ENCODE measurements at regions not wholly inside any gene's neighbourhood (a gene's known extent, or its start where the extent isn't known, plus 50 kb on each side); places are given as distances from the start of the nearest gene placed in this dataset.

DNA sequence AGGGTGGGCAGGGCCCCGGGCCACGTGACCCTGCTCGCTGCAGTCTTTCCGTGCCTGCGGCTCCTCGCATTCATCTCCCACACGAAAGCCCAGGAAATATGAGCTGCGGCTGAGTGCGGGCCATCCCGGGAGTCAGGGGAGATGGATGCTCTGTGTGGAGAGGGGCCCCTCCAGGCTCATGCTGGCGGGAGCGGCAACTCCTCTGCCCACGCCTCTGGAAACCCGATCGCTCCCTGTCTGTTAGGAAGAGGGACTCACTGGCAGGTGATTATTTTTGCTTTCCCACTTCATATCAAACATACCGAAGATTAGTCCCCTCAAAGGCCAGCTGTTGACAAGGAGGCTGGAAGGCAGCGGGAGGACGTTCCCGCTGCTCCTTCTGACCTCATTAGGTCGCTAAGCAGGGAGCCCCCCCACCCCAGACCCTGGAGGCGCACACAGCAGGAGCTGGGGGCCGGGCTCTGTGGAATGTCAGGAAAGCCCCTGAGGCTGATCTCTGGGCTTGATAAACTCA, 228.5 kb downstream of the FOXL1 start:
- Histone ChIP-seq H3K9ac (ENCODE audit: low read depth in 1 of 2, low read length in 2 of 2) (no peak overlapping the region), H3K9me3 (ENCODE audit: control insufficient read depth in 4 of 4, low read length in 3 of 4) (no peaks in the 10 kb centered on the region), H3K27ac (ENCODE audit: low read depth in 1 of 2, low read length in 2 of 2) (no peak overlapping the region), H3K4me3 (ENCODE audit: low read depth in 1 of 3, low read length in 3 of 3) (no peak overlapping the region), H3K36me3 (ENCODE audit: control insufficient read depth in 4 of 4, insufficient read depth in 3 of 4, low read depth in 1 of 4, low read length in 3 of 4) (no peaks in the 10 kb centered on the region), H3K27me3 (ENCODE audit: control insufficient read depth in 4 of 4, insufficient read depth in 4 of 4, low read length in 3 of 4) (peaks cover 0 to 5% (median 2%) of the 10 kb centered on the region in 4 donors), H3K4me1 (ENCODE audit: control insufficient read depth in 4 of 4, insufficient read depth in 4 of 4, low read length in 3 of 4) (no peaks in the 10 kb centered on the region)
- no peak for TF ChIP-seq EGR1 (IDR thresholded peaks at IDR 0.05; ENCODE audit: low read depth in 2 of 2)
- DNase-seq (ENCODE audit: low spot score) = no peak
- 49% methylated on average over 22 of the region's 22 CpGs for WGBS

DNA sequence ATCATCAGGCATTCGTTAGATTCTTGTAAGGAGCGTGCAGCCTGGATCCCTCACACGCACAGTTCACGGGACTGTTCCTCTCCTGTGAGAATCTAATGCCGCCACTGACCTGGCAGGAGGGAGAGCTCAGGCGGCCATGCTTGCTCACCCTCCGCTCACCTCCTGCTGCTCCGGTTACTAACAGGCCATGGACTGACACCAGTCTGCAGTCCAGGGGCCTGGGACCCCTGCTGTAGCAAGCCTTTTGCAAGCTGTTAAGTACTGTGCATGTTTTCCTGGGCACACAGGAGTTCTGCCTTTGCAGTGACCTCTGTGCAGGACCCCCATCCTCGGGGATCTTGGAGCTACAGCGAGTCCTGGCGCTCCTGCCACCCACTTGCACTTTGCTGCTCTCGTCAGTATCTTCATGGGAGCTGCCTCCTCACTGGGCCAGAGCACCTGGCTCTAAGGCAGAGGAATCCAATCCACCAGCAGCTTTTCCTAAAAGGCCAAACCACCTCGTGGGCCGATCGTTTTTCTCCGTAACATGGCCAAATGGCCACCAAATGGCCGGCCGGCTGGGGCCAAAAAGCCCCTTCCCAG, 230.6 kb downstream of the FOXL1 start:
- WGBS = 78% methylated on average over 18 of the region's 18 CpGs
- TF ChIP-seq, protein P1, sequence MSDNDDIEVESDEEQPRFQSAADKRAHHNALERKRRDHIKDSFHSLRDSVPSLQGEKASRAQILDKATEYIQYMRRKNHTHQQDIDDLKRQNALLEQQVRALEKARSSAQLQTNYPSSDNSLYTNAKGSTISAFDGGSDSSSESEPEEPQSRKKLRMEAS (IDR thresholded peaks at IDR 0.05) = no peak
- no peak for TF ChIP-seq JUND (IDR thresholded peaks at IDR 0.05)
- TF ChIP-seq FOXA2 (IDR thresholded peaks at IDR 0.05) = no peak
- TF ChIP-seq RAD21 (IDR thresholded peaks at IDR 0.05) = no peak
- no peak for TF ChIP-seq NR2F2 (IDR thresholded peaks at IDR 0.05)
- TF ChIP-seq, protein P2, sequence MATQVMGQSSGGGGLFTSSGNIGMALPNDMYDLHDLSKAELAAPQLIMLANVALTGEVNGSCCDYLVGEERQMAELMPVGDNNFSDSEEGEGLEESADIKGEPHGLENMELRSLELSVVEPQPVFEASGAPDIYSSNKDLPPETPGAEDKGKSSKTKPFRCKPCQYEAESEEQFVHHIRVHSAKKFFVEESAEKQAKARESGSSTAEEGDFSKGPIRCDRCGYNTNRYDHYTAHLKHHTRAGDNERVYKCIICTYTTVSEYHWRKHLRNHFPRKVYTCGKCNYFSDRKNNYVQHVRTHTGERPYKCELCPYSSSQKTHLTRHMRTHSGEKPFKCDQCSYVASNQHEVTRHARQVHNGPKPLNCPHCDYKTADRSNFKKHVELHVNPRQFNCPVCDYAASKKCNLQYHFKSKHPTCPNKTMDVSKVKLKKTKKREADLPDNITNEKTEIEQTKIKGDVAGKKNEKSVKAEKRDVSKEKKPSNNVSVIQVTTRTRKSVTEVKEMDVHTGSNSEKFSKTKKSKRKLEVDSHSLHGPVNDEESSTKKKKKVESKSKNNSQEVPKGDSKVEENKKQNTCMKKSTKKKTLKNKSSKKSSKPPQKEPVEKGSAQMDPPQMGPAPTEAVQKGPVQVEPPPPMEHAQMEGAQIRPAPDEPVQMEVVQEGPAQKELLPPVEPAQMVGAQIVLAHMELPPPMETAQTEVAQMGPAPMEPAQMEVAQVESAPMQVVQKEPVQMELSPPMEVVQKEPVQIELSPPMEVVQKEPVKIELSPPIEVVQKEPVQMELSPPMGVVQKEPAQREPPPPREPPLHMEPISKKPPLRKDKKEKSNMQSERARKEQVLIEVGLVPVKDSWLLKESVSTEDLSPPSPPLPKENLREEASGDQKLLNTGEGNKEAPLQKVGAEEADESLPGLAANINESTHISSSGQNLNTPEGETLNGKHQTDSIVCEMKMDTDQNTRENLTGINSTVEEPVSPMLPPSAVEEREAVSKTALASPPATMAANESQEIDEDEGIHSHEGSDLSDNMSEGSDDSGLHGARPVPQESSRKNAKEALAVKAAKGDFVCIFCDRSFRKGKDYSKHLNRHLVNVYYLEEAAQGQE (IDR thresholded peaks at IDR 0.05) = no peak
- no peak for TF ChIP-seq HNF4A (conservative IDR thresholded peaks at IDR 0.05)
- no peak for TF ChIP-seq RXRA (IDR thresholded peaks at IDR 0.05)
- TF ChIP-seq, protein P3, sequence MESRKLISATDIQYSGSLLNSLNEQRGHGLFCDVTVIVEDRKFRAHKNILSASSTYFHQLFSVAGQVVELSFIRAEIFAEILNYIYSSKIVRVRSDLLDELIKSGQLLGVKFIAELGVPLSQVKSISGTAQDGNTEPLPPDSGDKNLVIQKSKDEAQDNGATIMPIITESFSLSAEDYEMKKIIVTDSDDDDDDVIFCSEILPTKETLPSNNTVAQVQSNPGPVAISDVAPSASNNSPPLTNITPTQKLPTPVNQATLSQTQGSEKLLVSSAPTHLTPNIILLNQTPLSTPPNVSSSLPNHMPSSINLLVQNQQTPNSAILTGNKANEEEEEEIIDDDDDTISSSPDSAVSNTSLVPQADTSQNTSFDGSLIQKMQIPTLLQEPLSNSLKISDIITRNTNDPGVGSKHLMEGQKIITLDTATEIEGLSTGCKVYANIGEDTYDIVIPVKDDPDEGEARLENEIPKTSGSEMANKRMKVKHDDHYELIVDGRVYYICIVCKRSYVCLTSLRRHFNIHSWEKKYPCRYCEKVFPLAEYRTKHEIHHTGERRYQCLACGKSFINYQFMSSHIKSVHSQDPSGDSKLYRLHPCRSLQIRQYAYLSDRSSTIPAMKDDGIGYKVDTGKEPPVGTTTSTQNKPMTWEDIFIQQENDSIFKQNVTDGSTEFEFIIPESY (IDR thresholded peaks at IDR 0.05) = no peak
- TF ChIP-seq GABPA (IDR thresholded peaks at IDR 0.05 in 1 of 2, conservative IDR thresholded peaks at IDR 0.05 in 1 of 2) = no peak
- TF ChIP-seq, protein P4, sequence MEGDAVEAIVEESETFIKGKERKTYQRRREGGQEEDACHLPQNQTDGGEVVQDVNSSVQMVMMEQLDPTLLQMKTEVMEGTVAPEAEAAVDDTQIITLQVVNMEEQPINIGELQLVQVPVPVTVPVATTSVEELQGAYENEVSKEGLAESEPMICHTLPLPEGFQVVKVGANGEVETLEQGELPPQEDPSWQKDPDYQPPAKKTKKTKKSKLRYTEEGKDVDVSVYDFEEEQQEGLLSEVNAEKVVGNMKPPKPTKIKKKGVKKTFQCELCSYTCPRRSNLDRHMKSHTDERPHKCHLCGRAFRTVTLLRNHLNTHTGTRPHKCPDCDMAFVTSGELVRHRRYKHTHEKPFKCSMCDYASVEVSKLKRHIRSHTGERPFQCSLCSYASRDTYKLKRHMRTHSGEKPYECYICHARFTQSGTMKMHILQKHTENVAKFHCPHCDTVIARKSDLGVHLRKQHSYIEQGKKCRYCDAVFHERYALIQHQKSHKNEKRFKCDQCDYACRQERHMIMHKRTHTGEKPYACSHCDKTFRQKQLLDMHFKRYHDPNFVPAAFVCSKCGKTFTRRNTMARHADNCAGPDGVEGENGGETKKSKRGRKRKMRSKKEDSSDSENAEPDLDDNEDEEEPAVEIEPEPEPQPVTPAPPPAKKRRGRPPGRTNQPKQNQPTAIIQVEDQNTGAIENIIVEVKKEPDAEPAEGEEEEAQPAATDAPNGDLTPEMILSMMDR (IDR thresholded peaks at IDR 0.05; ENCODE audit: low read depth, low read length, missing input control) = no peak
- TF ChIP-seq, protein P5, sequence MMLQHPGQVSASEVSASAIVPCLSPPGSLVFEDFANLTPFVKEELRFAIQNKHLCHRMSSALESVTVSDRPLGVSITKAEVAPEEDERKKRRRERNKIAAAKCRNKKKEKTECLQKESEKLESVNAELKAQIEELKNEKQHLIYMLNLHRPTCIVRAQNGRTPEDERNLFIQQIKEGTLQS (IDR thresholded peaks at IDR 0.05) = no peak
- TF ChIP-seq FOXA1 (IDR thresholded peaks at IDR 0.05) = no peak
- TF ChIP-seq SP1 (IDR thresholded peaks at IDR 0.05) = no peak
- no peak for TF ChIP-seq YY1 (IDR thresholded peaks at IDR 0.05)
- TF ChIP-seq HNF4G (IDR thresholded peaks at IDR 0.05) = no peak
- TF ChIP-seq EGR1 (IDR thresholded peaks at IDR 0.05; ENCODE audit: low read depth in 2 of 2) = no peak
- H3K4me3 ChIP-seq (ENCODE audit: low read depth in 1 of 3, low read length in 3 of 3) = no peak overlapping the region
- H3K4me1 ChIP-seq (ENCODE audit: control insufficient read depth in 4 of 4, insufficient read depth in 4 of 4, low read length in 3 of 4) = no peaks in the 10 kb centered on the region
- H3K36me3 ChIP-seq (ENCODE audit: control insufficient read depth in 4 of 4, insufficient read depth in 3 of 4, low read depth in 1 of 4, low read length in 3 of 4) = no peaks in the 10 kb centered on the region
- no peak for DNase-seq (ENCODE audit: low spot score)
- H3K27me3 ChIP-seq (ENCODE audit: control insufficient read depth in 4 of 4, insufficient read depth in 4 of 4, low read length in 3 of 4) = peaks cover 0 to 5% (median 2%) of the 10 kb centered on the region in 4 donors
- H3K9ac ChIP-seq (ENCODE audit: low read depth in 1 of 2, low read length in 2 of 2) = no peak overlapping the region
- no peak overlapping the region for H3K27ac ChIP-seq (ENCODE audit: low read depth in 1 of 2, low read length in 2 of 2)
- no peaks in the 10 kb centered on the region for H3K9me3 ChIP-seq (ENCODE audit: control insufficient read depth in 4 of 4, low read length in 3 of 4)

Measured in liver (tissue), 8 donors.